ENCODE measurements at regions not wholly inside any gene's neighbourhood (a gene's known extent, or its start where the extent isn't known, plus 50 kb on each side); places are given as distances from the start of the nearest gene placed in this dataset.
"Not testable (repeated sequence)": the region's sequence is repeated elsewhere in the genome, so short reads cannot be mapped to it uniquely, and the experiment has no call there.

DNA sequence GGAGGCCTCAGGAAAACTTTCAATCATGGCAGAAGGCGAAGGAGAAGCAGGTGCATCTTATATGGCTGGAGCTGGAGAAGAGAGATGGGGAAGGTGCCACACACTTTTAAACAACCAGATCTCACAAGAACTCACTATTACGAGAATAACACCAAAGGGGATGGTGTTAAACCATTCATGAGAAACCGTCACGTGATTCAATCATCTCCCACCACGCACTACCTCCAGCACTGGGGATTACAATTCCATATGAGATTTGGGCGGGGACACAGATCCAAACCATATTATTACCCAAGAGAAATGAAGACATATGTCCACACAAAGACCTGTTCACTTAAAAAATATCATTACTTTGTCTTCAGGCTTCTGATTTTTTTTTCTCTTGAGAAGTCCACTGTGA is 518.5 kb downstream of the DCDC2C start:
- Histone ChIP-seq H3K9me3 (ENCODE audit: insufficient read depth, low read depth) (no peaks in the 10 kb centered on the region; the same call in 1 of the 2 replicates), H3K9me2 (ENCODE audit: insufficient read depth) (no peaks in the 10 kb centered on the region), H3K27ac (no peak overlapping the region), H3K79me2 (ENCODE audit: low read depth) (no peaks in the 10 kb centered on the region), H2AFZ (no peak overlapping the region), H3K4me3 (no peak overlapping the region), H3K36me3 (ENCODE audit: low read depth) (no peaks in the 10 kb centered on the region), H3K4me1 (replicated peaks; ENCODE audit: insufficient read depth) (no peaks in the 10 kb centered on the region), H3K4me2 (no peak overlapping the region), H3K27me3 (ENCODE audit: insufficient read depth, low read depth) (no peaks in the 10 kb centered on the region), H3F3A (ENCODE audit: insufficient read depth, low read depth) (no peaks in the 10 kb centered on the region), H4K20me1 (ENCODE audit: insufficient read depth) (no peaks in the 10 kb centered on the region)
- DNase-seq, result no peak
- TF ChIP-seq, protein P1, sequence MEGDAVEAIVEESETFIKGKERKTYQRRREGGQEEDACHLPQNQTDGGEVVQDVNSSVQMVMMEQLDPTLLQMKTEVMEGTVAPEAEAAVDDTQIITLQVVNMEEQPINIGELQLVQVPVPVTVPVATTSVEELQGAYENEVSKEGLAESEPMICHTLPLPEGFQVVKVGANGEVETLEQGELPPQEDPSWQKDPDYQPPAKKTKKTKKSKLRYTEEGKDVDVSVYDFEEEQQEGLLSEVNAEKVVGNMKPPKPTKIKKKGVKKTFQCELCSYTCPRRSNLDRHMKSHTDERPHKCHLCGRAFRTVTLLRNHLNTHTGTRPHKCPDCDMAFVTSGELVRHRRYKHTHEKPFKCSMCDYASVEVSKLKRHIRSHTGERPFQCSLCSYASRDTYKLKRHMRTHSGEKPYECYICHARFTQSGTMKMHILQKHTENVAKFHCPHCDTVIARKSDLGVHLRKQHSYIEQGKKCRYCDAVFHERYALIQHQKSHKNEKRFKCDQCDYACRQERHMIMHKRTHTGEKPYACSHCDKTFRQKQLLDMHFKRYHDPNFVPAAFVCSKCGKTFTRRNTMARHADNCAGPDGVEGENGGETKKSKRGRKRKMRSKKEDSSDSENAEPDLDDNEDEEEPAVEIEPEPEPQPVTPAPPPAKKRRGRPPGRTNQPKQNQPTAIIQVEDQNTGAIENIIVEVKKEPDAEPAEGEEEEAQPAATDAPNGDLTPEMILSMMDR (conservative IDR thresholded peaks at IDR 0.05), result no peak
- TF ChIP-seq EZH2 (IDR thresholded peaks at IDR 0.05; ENCODE audit: low read depth), result no peak
- ChIA-PET POLR2A (ENCODE audit: unreplicated experiment) (no interaction called here), CTCF (no interaction called here)
- intact Hi-C loops (cut with micrococcal nuclease; ENCODE audit: unreplicated experiment), result no loop called here
- BruUV-seq (replicated peaks), result no TSS peak

DNA sequence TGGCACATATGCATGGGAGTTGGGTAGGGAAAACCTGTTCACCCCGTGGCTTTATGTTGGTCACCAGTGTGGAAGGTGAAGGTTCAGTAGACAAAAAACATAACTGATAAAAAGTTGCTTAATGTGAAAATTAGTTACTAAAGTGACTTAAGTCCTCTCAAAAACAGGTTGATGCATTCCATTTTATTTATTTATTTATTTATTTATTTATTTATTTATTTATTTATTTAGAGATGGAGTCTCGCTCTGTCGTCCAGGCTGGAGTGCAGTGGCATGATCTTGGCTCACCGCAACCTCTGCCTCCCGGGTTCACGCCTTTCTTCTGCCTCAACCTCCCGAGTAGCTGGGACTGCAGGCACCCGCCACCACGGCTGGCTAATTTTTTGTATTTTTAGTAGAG is 541.0 kb downstream of the DCDC2C start:
- intact Hi-C loops (cut with micrococcal nuclease; ENCODE audit: unreplicated experiment); H3K4me2 ChIP-seq; H3K27me3 ChIP-seq (ENCODE audit: insufficient read depth, low read depth); H3K9me3 ChIP-seq (ENCODE audit: insufficient read depth, low read depth); BruUV-seq (replicated peaks); H4K20me1 ChIP-seq (ENCODE audit: insufficient read depth); H2AFZ ChIP-seq; H3K4me3 ChIP-seq; CTCF ChIA-PET; H3K36me3 ChIP-seq (ENCODE audit: low read depth); POLR2A ChIA-PET (ENCODE audit: unreplicated experiment); H3K79me2 ChIP-seq (ENCODE audit: low read depth); H3K27ac ChIP-seq; H3K4me1 ChIP-seq (replicated peaks; ENCODE audit: insufficient read depth); H3K9me2 ChIP-seq (ENCODE audit: insufficient read depth); H3F3A ChIP-seq (ENCODE audit: insufficient read depth, low read depth); DNase-seq: not testable (repeated sequence)

DNA sequence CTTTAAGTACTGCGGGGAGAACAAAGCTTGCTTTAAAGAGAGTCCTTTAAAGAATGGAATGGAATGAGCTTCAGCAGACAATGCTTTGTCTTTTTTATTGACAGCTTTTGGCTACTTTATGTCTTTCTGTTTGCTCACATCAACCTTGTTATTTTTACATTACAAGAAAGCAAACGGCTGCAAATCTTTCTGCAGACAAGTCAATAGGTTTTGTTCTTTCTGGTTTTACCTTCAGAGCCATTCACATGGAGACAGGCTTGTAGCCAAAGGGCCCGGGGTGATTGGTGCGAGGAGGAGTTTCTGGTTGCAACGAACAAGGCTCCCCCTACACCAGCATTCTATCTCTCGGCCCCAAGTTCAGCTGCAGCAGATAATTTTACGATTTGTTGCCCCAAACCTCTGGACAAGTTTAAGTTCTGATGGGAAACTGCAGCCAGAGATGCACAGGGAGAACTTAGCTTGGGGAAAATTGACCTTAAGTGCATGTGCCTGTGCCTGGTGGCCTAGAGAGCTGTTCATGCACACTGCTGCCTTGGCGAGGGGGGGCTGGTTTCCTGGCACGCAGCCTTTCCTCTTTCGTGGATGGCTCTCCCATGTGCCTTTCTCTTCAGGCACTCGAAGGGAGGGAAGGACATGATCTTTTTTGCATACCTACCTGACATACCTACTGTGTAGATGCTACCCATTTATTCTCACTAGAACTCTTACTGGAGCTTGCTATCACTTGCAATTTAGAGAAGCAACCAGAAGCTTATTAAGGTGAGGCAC is 543.2 kb downstream of the DCDC2C start:
- Histone ChIP-seq H3K36me3 (ENCODE audit: low read depth) (no peaks in the 10 kb centered on the region), H3K27me3 (ENCODE audit: insufficient read depth, low read depth) (no peaks in the 10 kb centered on the region), H4K20me1 (ENCODE audit: insufficient read depth) (no peaks in the 10 kb centered on the region), H3K79me2 (ENCODE audit: low read depth) (no peaks in the 10 kb centered on the region), H3F3A (ENCODE audit: insufficient read depth, low read depth) (no peaks in the 10 kb centered on the region), H3K27ac (no peak overlapping the region), H3K4me3 (no peak overlapping the region), H2AFZ (no peak overlapping the region), H3K4me2 (no peak overlapping the region), H3K9me2 (ENCODE audit: insufficient read depth) (no peaks in the 10 kb centered on the region), H3K4me1 (replicated peaks; ENCODE audit: insufficient read depth) (no peaks in the 10 kb centered on the region), H3K9me3 (ENCODE audit: insufficient read depth, low read depth) (no peaks in the 10 kb centered on the region)
- no TSS peak for BruUV-seq (replicated peaks)
- TF ChIP-seq EZH2 (IDR thresholded peaks at IDR 0.05; ENCODE audit: low read depth), result no peak
- TF ChIP-seq, protein P1 (conservative IDR thresholded peaks at IDR 0.05), result no peak
- intact Hi-C loops (cut with micrococcal nuclease; ENCODE audit: unreplicated experiment), result no loop called here
- ChIA-PET POLR2A (ENCODE audit: unreplicated experiment) (no interaction called here), CTCF (no interaction called here)
- no peak for DNase-seq

DNA sequence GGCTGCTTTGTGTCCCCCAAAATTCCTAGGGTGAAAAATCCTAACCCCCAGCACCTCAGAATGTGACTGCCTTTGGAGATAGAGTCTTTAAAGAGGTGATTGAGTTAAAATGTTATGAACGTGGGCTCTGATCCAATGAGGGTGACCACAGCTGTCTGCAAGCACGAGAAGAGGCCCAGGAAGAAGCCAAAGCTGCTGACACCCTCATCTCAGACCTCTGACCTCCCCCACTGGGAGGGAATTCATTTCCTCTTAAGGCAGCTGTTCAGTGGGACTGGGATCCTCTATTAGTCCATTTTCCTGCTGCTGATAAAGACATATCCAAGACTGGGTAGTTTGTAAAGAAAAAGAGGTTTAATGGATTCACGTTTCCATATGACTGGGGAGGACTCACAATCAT is 544.4 kb downstream of the DCDC2C start:
- BruUV-seq (replicated peaks), result no TSS peak
- ChIA-PET CTCF (no interaction called here), POLR2A (ENCODE audit: unreplicated experiment) (no interaction called here)

More for the DNA sequence above, 544.4 kb downstream of the DCDC2C start:
- Histone ChIP-seq H3K4me1 (replicated peaks; ENCODE audit: insufficient read depth) (no peaks in the 10 kb centered on the region), H3K4me2 (no peak overlapping the region), H3K4me3 (no peak overlapping the region), H3F3A (ENCODE audit: insufficient read depth, low read depth) (no peaks in the 10 kb centered on the region), H4K20me1 (ENCODE audit: insufficient read depth) (no peaks in the 10 kb centered on the region), H3K9me3 (ENCODE audit: insufficient read depth, low read depth) (no peaks in the 10 kb centered on the region), H3K79me2 (ENCODE audit: low read depth) (no peaks in the 10 kb centered on the region), H3K27ac (no peak overlapping the region), H3K27me3 (ENCODE audit: insufficient read depth, low read depth) (no peaks in the 10 kb centered on the region), H3K9me2 (ENCODE audit: insufficient read depth) (no peaks in the 10 kb centered on the region), H3K36me3 (ENCODE audit: low read depth) (no peaks in the 10 kb centered on the region), H2AFZ (no peak overlapping the region)
- DNase-seq, result no peak
- intact Hi-C loops (cut with micrococcal nuclease; ENCODE audit: unreplicated experiment), result no loop called here
- TF ChIP-seq EZH2 (IDR thresholded peaks at IDR 0.05; ENCODE audit: low read depth), result no peak
- TF ChIP-seq, protein P1 (conservative IDR thresholded peaks at IDR 0.05), result no peak
